ENCODE measurements at regions not wholly inside any gene's neighbourhood (a gene's known extent, or its start where the extent isn't known, plus 50 kb on each side); places are given as distances from the start of the nearest gene placed in this dataset.

DNA sequence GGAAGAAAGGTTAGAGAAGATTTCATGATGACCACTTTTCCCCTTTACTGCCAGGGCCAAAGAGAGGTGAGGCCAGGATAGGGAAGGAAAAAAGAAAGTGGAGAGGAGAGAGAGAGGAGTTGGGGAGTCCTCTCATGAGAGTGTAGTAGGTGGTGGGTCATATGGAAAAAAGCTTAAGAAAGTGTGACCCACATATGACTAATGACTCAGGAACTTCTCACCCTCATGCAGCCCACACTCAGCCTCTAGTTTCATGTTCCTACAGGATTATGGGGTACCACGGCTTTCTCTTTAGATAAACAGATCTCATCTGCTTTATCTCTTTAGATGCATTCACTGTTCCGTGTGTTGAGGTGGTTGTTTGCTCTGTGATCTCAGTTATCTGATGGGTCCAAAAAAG is 462.5 kb upstream of the IGFBP3 start:
- Histone ChIP-seq H3K4me1 (ENCODE audit: insufficient read depth, low read length) (no peaks in the 10 kb centered on the region), H3K27ac (ENCODE audit: low read depth in 1 of 2, low read length in 2 of 2) (no peak overlapping the region), H3K27me3 (ENCODE audit: control insufficient read depth in 1 of 2, insufficient read depth in 2 of 2, low read length in 2 of 2) (no peaks in the 10 kb centered on the region), H3K9me3 (ENCODE audit: control insufficient read depth in 1 of 2, insufficient read depth in 1 of 2, low read length in 2 of 2) (no peaks in the 10 kb centered on the region), H3K36me3 (ENCODE audit: insufficient read depth, low read length) (no peaks in the 10 kb centered on the region), H3K4me3 (ENCODE audit: low read length) (no peak overlapping the region)
- H3K4me3 Mint-ChIP-seq = no peak overlapping the region
- no peaks in the 10 kb centered on the region for H3K4me1 Mint-ChIP-seq (ENCODE audit: low read depth)
- no peaks in the 10 kb centered on the region for H3K27me3 Mint-ChIP-seq
- H3K27ac Mint-ChIP-seq = no peak overlapping the region
- no peaks in the 10 kb centered on the region for H3K9me3 Mint-ChIP-seq
- TF ChIP-seq, protein P1, sequence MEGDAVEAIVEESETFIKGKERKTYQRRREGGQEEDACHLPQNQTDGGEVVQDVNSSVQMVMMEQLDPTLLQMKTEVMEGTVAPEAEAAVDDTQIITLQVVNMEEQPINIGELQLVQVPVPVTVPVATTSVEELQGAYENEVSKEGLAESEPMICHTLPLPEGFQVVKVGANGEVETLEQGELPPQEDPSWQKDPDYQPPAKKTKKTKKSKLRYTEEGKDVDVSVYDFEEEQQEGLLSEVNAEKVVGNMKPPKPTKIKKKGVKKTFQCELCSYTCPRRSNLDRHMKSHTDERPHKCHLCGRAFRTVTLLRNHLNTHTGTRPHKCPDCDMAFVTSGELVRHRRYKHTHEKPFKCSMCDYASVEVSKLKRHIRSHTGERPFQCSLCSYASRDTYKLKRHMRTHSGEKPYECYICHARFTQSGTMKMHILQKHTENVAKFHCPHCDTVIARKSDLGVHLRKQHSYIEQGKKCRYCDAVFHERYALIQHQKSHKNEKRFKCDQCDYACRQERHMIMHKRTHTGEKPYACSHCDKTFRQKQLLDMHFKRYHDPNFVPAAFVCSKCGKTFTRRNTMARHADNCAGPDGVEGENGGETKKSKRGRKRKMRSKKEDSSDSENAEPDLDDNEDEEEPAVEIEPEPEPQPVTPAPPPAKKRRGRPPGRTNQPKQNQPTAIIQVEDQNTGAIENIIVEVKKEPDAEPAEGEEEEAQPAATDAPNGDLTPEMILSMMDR (IDR thresholded peaks at IDR 0.05) = no peak
- H3K36me3 Mint-ChIP-seq (ENCODE audit: low read depth) = no peaks in the 10 kb centered on the region
- ATAC-seq (ENCODE audit: poor library complexity) (no peak), DNase-seq (no peak)
- ChIA-PET POLR2A (no interaction called here), CTCF (no interaction called here)
- intact Hi-C loops (cut with DNase I, micrococcal nuclease) = no loop called here

DNA sequence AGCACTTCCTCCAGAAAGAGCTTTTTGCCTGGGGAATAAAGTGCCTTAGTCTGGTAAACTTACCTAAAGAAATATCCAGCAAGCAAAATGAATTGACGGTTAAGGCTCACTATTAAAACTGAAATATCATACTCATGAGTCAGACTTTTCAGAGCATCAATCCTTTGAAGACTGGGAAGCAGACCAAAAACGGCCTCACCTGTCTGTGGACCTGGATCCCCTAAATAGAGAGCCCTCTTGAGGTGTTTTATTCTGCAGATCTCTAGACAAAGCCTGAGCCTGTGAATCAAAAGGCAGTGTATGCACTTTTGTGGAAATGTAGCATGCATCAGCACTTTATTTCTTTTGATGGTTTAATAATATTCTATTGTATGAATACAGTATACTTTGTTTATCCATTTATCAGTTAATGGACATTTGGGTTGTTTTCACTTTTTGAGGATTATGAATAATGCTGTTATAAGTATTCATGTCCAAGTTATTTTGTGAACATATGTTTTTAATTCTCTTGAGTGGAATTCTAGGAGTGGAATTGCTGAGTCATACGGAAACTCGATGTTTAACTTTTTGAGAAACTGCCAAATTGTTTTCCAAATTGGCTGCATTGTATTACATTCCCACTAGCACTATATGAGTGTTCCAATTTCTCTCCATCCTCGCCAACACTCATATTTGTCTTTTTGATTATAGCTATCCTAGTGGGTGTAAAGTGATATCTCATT is 449.0 kb upstream of the IGFBP3 start:
- no peaks in the 10 kb centered on the region for H3K36me3 ChIP-seq (ENCODE audit: insufficient read depth, low read length)
- Mint-ChIP-seq H3K27me3 (no peaks in the 10 kb centered on the region), H3K27ac (no peak overlapping the region), H3K36me3 (ENCODE audit: low read depth) (no peaks in the 10 kb centered on the region), H3K4me1 (ENCODE audit: low read depth) (no peaks in the 10 kb centered on the region), H3K9me3 (no peaks in the 10 kb centered on the region), H3K4me3 (no peak overlapping the region)
- H3K9me3 ChIP-seq (ENCODE audit: control insufficient read depth in 1 of 2, insufficient read depth in 1 of 2, low read length in 2 of 2) = no peaks in the 10 kb centered on the region
- H3K27ac ChIP-seq (ENCODE audit: low read depth in 1 of 2, low read length in 2 of 2) = no peak overlapping the region
- ChIA-PET POLR2A (no interaction called here), CTCF (no interaction called here)
- ATAC-seq (ENCODE audit: poor library complexity) = no peak
- no peaks in the 10 kb centered on the region for H3K4me1 ChIP-seq (ENCODE audit: insufficient read depth, low read length)
- TF ChIP-seq, protein P1 (IDR thresholded peaks at IDR 0.05) = no peak
- no peak for DNase-seq
- intact Hi-C loops (cut with DNase I, micrococcal nuclease) = no loop called here
- no peak overlapping the region for H3K4me3 ChIP-seq (ENCODE audit: low read length)
- H3K27me3 ChIP-seq (ENCODE audit: control insufficient read depth in 1 of 2, insufficient read depth in 2 of 2, low read length in 2 of 2) = no peaks in the 10 kb centered on the region

DNA sequence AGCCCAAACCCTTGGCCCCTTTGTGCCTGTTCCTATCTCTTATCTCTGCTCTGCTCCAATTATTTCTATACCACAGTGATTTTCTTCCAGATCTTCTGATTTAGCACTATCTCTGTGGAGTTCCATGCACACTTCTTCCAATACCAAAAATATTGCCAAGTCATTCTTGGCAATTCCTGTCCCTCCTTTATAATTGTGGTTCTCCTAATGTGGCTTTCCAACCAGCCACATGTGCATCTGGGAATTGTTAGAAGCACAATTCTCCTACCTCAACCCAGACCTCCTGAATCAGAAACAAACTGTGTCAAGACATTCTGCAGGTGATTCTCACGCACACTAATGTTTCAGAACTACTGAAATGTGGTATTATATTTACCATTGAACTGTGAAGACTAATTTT is 447.8 kb upstream of the IGFBP3 start:
- no peaks in the 10 kb centered on the region for H3K36me3 ChIP-seq (ENCODE audit: insufficient read depth, low read length)
- no peaks in the 10 kb centered on the region for H3K4me1 Mint-ChIP-seq (ENCODE audit: low read depth)
- TF ChIP-seq, protein P1 (IDR thresholded peaks at IDR 0.05) = no peak
- H3K9me3 Mint-ChIP-seq = no peaks in the 10 kb centered on the region
- no peak overlapping the region for H3K4me3 ChIP-seq (ENCODE audit: low read length)
- no peaks in the 10 kb centered on the region for H3K9me3 ChIP-seq (ENCODE audit: control insufficient read depth in 1 of 2, insufficient read depth in 1 of 2, low read length in 2 of 2)
- no peak overlapping the region for H3K4me3 Mint-ChIP-seq
- H3K4me1 ChIP-seq (ENCODE audit: insufficient read depth, low read length) = no peaks in the 10 kb centered on the region
- no peak overlapping the region for H3K27ac ChIP-seq (ENCODE audit: low read depth in 1 of 2, low read length in 2 of 2)
- ATAC-seq (ENCODE audit: poor library complexity) = no peak
- H3K36me3 Mint-ChIP-seq (ENCODE audit: low read depth) = no peaks in the 10 kb centered on the region
- POLR2A ChIA-PET = no interaction called here
- CTCF ChIA-PET = no interaction called here
- H3K27me3 ChIP-seq (ENCODE audit: control insufficient read depth in 1 of 2, insufficient read depth in 2 of 2, low read length in 2 of 2) = no peaks in the 10 kb centered on the region
- H3K27ac Mint-ChIP-seq = no peak overlapping the region
- no peaks in the 10 kb centered on the region for H3K27me3 Mint-ChIP-seq
- no peak for DNase-seq
- intact Hi-C loops (cut with DNase I, micrococcal nuclease) = no loop called here

All from CD4-positive, alpha-beta T cell (primary cell).